ENCODE measurements at regions not wholly inside any gene's neighbourhood (a gene's known extent, or its start where the extent isn't known, plus 50 kb on each side); places are given as distances from the start of the nearest gene placed in this dataset.

DNA sequence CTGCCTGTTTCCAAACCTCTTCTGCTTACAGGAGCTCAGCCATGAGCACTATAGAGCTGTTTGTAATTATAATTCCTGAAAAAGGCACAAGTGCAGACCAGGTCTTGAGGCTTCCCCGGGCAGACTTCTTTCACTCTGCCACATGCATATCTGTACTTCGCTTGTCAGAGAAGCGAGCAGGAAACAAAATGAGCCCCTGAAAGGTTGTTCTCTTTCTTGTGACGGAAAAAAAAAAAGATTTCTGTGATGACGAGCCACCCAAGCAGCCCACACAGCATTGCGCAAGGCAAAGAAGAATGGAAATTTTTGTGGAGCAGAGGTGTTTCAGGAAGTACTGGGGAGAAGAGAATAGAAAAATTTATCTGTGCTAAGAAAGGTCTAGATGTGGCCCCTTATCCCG, 54.0 kb upstream of the LINC00305 start:
- in situ Hi-C loops (cut with MboI) = no loop called here
- Histone ChIP-seq H3K4me3 (no peak overlapping the region), H2AFZ (ENCODE audit: low read depth, low read length) (no peak overlapping the region), H3K9me1 (ENCODE audit: control insufficient read depth, insufficient read depth, low read length) (no peaks in the 10 kb centered on the region), H3K9ac (ENCODE audit: insufficient read depth in 1 of 2, low read depth in 2 of 2, low read length in 2 of 2) (no peak overlapping the region), H3K4me1 (replicated peaks in 1 of 2; ENCODE audit: control insufficient read depth in 2 of 2, insufficient read depth in 2 of 2, low read length in 2 of 2) (no peaks in the 10 kb centered on the region), H3K27me3 (ENCODE audit: control insufficient read depth in 2 of 2, insufficient read depth in 2 of 2, low read length in 2 of 2) (no peaks in the 10 kb centered on the region), H4K20me1 (replicated peaks; ENCODE audit: control insufficient read depth, insufficient read depth, low read length) (no peaks in the 10 kb centered on the region), H3K79me2 (ENCODE audit: control insufficient read depth, insufficient read depth, low read length) (no peaks in the 10 kb centered on the region), H3K9me3 (replicated peaks; ENCODE audit: control insufficient read depth, insufficient read depth, low read depth, low read length) (no peaks in the 10 kb centered on the region), H3K27ac (ENCODE audit: extremely low read depth, low read depth, low read length) (no peak overlapping the region), H3K36me3 (ENCODE audit: control insufficient read depth, insufficient read depth, low read length) (no peaks in the 10 kb centered on the region), H3K4me2 (ENCODE audit: insufficient read depth, low read length) (no peak overlapping the region)
- POLR2A ChIA-PET = no interaction called here
- CTCF ChIA-PET (ENCODE audit: low intra/inter-chr PET ratio) = no interaction called here
- TF ChIP-seq SUPT5H (IDR thresholded peaks at IDR 0.05) = no peak
- no peak for FAIRE-seq
- intact Hi-C loops (cut with micrococcal nuclease) = no loop called here
- no peak for ATAC-seq
- no peak for DNase-seq (ENCODE audit: extremely low read depth in 1 of 4, low spot score in 3 of 4)
- no TSS peak for BruUV-seq (replicated peaks)
- 0% methylated on average over 4 of the region's 7 CpGs for WGBS (ENCODE audit: insufficient coverage, low coverage, missing lambda C conversion rate)

DNA sequence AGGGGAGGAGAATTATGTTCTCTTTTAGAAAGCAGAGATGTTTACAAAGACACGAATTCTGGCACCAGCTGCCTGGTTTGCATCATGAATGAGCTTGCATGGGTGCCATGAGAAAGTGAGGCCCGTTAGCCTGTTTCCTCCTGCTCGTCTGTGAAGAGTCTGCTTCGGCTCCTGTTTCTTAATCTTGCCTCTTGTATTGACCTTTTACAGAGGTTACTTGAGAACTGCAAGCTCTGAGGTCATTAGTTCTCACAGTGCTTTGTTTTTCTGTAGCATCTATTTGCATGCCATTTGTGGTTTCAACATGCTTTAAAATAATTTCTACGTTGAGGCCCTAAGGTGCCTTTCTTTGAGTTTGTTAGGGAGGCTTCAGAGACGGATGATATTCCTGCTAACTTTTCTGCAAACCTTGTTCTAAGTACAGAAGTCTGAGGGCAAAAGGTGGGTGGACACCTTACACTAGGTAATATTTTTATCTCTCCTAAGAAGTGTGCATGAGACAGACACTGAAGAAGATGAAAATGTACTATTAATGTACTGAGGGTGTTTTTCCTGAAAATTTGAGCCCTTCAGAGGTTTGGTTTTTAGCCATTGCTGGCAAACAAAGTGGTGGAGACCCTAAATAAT, 53.4 kb upstream of the LINC00305 start:
- no peaks in the 10 kb centered on the region for H3K27me3 ChIP-seq (ENCODE audit: control insufficient read depth in 2 of 2, insufficient read depth in 2 of 2, low read length in 2 of 2)
- H4K20me1 ChIP-seq (replicated peaks; ENCODE audit: control insufficient read depth, insufficient read depth, low read length) = no peaks in the 10 kb centered on the region
- H3K79me2 ChIP-seq (ENCODE audit: control insufficient read depth, insufficient read depth, low read length) = no peaks in the 10 kb centered on the region
- no peak overlapping the region for H3K4me2 ChIP-seq (ENCODE audit: insufficient read depth, low read length)
- FAIRE-seq (no peak), ATAC-seq (no peak), DNase-seq (ENCODE audit: extremely low read depth in 1 of 4, low spot score in 3 of 4) (no peak)
- BruUV-seq (replicated peaks) = no TSS peak
- in situ Hi-C loops (cut with MboI) = no loop called here
- H2AFZ ChIP-seq (ENCODE audit: low read depth, low read length) = no peak overlapping the region
- H3K9ac ChIP-seq (ENCODE audit: insufficient read depth in 1 of 2, low read depth in 2 of 2, low read length in 2 of 2) = no peak overlapping the region
- no peaks in the 10 kb centered on the region for H3K36me3 ChIP-seq (ENCODE audit: control insufficient read depth, insufficient read depth, low read length)
- H3K27ac ChIP-seq (ENCODE audit: extremely low read depth, low read depth, low read length) = no peak overlapping the region
- no peaks in the 10 kb centered on the region for H3K4me1 ChIP-seq (replicated peaks in 1 of 2; ENCODE audit: control insufficient read depth in 2 of 2, insufficient read depth in 2 of 2, low read length in 2 of 2)
- no peaks in the 10 kb centered on the region for H3K9me1 ChIP-seq (ENCODE audit: control insufficient read depth, insufficient read depth, low read length)
- intact Hi-C loops (cut with micrococcal nuclease) = no loop called here
- no peak overlapping the region for H3K4me3 ChIP-seq
- WGBS (ENCODE audit: insufficient coverage, low coverage, missing lambda C conversion rate) = 0% methylated on average over 3 of the region's 6 CpGs
- ChIA-PET CTCF (ENCODE audit: low intra/inter-chr PET ratio) (no interaction called here), POLR2A (no interaction called here)
- H3K9me3 ChIP-seq (replicated peaks; ENCODE audit: control insufficient read depth, insufficient read depth, low read depth, low read length) = no peaks in the 10 kb centered on the region
- TF ChIP-seq CEBPG (CRISPR knock-in tag; IDR thresholded peaks at IDR 0.05) (no peak), CEBPG (tag; conservative IDR thresholded peaks at IDR 0.05 in 1 of 2, IDR thresholded peaks at IDR 0.05 in 1 of 2) (no peak), RBM15 (IDR thresholded peaks at IDR 0.05; ENCODE audit: insufficient read depth, low read length) (no peak), ZC3H8 (IDR thresholded peaks at IDR 0.05) (no peak), PURB (CRISPR knock-in tag; IDR thresholded peaks at IDR 0.05; ENCODE audit: low read depth) (no peak), ESRRB (CRISPR knock-in tag; IDR thresholded peaks at IDR 0.05; ENCODE audit: borderline replicate concordance) (no peak), NFATC3 (IDR thresholded peaks at IDR 0.05) (no peak), SAP30 (IDR thresholded peaks at IDR 0.05; ENCODE audit: borderline replicate concordance, insufficient read depth, low read depth, low read length, poor library complexity, severe bottlenecking) (no peak), EWSR1 (IDR thresholded peaks at IDR 0.05; ENCODE audit: borderline replicate concordance, low read depth, partially characterized antibody) (no peak), ZNF140 (CRISPR knock-in tag; IDR thresholded peaks at IDR 0.05) (no peak), CBX1 (IDR thresholded peaks at IDR 0.05; ENCODE audit: low read depth) (no peak)
- TF ChIP-seq, protein P1, sequence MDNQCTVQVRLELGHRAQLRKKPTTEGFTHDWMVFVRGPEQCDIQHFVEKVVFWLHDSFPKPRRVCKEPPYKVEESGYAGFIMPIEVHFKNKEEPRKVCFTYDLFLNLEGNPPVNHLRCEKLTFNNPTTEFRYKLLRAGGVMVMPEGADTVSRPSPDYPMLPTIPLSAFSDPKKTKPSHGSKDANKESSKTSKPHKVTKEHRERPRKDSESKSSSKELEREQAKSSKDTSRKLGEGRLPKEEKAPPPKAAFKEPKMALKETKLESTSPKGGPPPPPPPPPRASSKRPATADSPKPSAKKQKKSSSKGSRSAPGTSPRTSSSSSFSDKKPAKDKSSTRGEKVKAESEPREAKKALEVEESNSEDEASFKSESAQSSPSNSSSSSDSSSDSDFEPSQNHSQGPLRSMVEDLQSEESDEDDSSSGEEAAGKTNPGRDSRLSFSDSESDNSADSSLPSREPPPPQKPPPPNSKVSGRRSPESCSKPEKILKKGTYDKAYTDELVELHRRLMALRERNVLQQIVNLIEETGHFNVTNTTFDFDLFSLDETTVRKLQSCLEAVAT (IDR thresholded peaks at IDR 0.05) = no peak
- TF ChIP-seq, protein P2, sequence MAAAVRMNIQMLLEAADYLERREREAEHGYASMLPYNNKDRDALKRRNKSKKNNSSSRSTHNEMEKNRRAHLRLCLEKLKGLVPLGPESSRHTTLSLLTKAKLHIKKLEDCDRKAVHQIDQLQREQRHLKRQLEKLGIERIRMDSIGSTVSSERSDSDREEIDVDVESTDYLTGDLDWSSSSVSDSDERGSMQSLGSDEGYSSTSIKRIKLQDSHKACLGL (CRISPR knock-in tag; IDR thresholded peaks at IDR 0.05; ENCODE audit: borderline replicate concordance, poor library complexity, severe bottlenecking) = no peak

Measured in K562 (cell line).